ENCODE measurements at regions not wholly inside any gene's neighbourhood (a gene's known extent, or its start where the extent isn't known, plus 50 kb on each side); places are given as distances from the start of the nearest gene placed in this dataset.

DNA sequence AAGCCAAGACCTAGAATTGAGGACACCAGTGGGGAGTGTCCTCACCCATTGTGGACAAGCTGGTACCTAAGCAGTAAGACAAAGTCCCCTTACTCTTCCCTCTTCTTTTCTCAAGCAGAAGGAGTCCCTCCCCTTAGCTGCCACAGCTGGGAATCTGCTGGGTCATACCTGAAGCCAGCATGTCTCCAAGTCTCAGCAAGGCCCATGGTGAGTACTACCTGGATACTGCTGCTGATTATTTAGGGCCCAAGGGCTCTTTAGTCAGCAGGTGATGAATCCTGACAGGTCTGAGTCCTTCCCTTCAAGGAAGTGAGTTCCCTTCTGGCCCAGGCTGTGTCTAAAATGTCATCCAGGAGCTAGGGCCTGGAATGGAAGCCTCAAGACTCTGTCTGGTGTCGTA lies 198.6 kb upstream of the STK17B start:
- no peak overlapping the region for H3K27ac ChIP-seq (ENCODE audit: low read depth, low read length)
- no peaks in the 10 kb centered on the region for H4K20me1 ChIP-seq (ENCODE audit: control insufficient read depth, insufficient read depth, low read depth, low read length)
- no peaks in the 10 kb centered on the region for H3K4me1 ChIP-seq (ENCODE audit: control insufficient read depth, low read length)
- no peaks in the 10 kb centered on the region for H3K36me3 ChIP-seq (ENCODE audit: control insufficient read depth, low read length)
- no peak overlapping the region for H3K4me3 ChIP-seq (ENCODE audit: low read length)
- H3K9me2 ChIP-seq (replicated peaks; ENCODE audit: control insufficient read depth, low read length) = no peaks in the 10 kb centered on the region
- H3K9me3 ChIP-seq (ENCODE audit: control insufficient read depth, insufficient read depth, low read length) = no peaks in the 10 kb centered on the region
- no peaks in the 10 kb centered on the region for H3F3A ChIP-seq (ENCODE audit: control insufficient read depth, insufficient read depth)
- H3K27me3 ChIP-seq (ENCODE audit: control insufficient read depth, low read length) = peaks cover 4% of the 10 kb centered on the region; the same call in 1 of the 2 replicates
- TF ChIP-seq, protein P1, sequence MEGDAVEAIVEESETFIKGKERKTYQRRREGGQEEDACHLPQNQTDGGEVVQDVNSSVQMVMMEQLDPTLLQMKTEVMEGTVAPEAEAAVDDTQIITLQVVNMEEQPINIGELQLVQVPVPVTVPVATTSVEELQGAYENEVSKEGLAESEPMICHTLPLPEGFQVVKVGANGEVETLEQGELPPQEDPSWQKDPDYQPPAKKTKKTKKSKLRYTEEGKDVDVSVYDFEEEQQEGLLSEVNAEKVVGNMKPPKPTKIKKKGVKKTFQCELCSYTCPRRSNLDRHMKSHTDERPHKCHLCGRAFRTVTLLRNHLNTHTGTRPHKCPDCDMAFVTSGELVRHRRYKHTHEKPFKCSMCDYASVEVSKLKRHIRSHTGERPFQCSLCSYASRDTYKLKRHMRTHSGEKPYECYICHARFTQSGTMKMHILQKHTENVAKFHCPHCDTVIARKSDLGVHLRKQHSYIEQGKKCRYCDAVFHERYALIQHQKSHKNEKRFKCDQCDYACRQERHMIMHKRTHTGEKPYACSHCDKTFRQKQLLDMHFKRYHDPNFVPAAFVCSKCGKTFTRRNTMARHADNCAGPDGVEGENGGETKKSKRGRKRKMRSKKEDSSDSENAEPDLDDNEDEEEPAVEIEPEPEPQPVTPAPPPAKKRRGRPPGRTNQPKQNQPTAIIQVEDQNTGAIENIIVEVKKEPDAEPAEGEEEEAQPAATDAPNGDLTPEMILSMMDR (IDR thresholded peaks at IDR 0.05; ENCODE audit: low read depth, low read length, poor library complexity, severe bottlenecking) = no peak
- no peak for TF ChIP-seq EZH2phosphoT487 (IDR thresholded peaks at IDR 0.05; ENCODE audit: borderline replicate concordance, low read length)
- no peak overlapping the region for H3K4me2 ChIP-seq (ENCODE audit: low read length)
- H3K79me2 ChIP-seq (ENCODE audit: control insufficient read depth, low read length) = no peaks in the 10 kb centered on the region

DNA sequence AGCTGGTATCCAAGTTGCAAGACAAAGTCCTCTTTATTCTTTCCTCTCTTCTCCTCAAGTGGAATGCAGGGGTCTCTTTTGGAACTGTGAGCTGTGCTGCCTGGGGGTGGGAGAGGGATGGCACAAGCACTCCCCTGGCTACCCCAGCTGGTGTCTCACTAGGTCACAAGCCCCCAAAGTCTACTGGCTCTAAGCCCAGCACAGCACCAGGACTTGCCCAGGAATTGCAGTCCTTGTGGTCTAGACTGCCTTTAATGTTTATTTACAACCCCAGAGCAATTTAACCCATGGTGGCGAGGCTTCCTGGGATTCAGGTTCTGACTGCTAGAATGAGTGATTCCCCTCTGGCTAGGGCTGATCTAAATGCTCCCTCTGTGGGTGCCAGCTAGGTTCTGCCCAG lies 199.0 kb upstream of the STK17B start:
- Histone ChIP-seq H3K4me3 (ENCODE audit: low read length) (no peak overlapping the region), H3K79me2 (ENCODE audit: control insufficient read depth, low read length) (no peaks in the 10 kb centered on the region), H3K9me3 (ENCODE audit: control insufficient read depth, insufficient read depth, low read length) (no peaks in the 10 kb centered on the region), H4K20me1 (ENCODE audit: control insufficient read depth, insufficient read depth, low read depth, low read length) (no peaks in the 10 kb centered on the region), H3K36me3 (ENCODE audit: control insufficient read depth, low read length) (no peaks in the 10 kb centered on the region), H3F3A (ENCODE audit: control insufficient read depth, insufficient read depth) (no peaks in the 10 kb centered on the region), H3K27ac (ENCODE audit: low read depth, low read length) (no peak overlapping the region), H3K4me2 (ENCODE audit: low read length) (no peak overlapping the region), H3K4me1 (ENCODE audit: control insufficient read depth, low read length) (no peaks in the 10 kb centered on the region), H3K27me3 (ENCODE audit: control insufficient read depth, low read length) (peaks cover 4% of the 10 kb centered on the region; the same call in 1 of the 2 replicates), H3K9me2 (replicated peaks; ENCODE audit: control insufficient read depth, low read length) (no peaks in the 10 kb centered on the region)
- TF ChIP-seq, protein P1 (IDR thresholded peaks at IDR 0.05; ENCODE audit: low read depth, low read length, poor library complexity, severe bottlenecking) = no peak
- no peak for TF ChIP-seq EZH2phosphoT487 (IDR thresholded peaks at IDR 0.05; ENCODE audit: borderline replicate concordance, low read length)

DNA sequence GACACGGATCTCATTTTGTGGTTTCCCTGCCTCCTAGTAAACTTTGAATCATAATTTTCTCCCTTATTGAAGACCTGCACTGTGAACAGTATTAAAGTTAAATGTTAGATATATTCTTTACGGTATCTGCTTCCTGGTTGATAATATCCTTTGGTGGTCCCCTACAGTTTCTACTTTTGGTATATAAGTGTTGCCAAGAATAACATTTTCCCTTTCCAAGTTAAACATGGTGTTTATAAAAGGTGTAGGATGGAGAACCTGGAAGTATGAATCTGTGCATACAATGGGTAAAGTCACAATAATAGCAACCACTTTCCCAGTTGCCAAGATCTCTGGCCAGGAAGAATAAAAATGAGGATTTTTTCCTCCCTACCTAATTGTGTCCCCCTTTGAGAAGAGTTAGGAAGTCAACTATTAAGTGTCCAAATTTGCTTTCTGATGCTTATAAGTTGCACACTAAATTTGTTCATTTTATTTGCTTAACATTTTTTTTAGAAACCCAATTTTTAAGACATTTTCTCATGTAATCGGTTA lies 201.0 kb upstream of the STK17B start:
- H3K9me2 ChIP-seq (replicated peaks; ENCODE audit: control insufficient read depth, low read length) = no peaks in the 10 kb centered on the region
- H3K79me2 ChIP-seq (ENCODE audit: control insufficient read depth, low read length) = no peaks in the 10 kb centered on the region
- H3K4me3 ChIP-seq (ENCODE audit: low read length) = no peak overlapping the region
- no peaks in the 10 kb centered on the region for H4K20me1 ChIP-seq (ENCODE audit: control insufficient read depth, insufficient read depth, low read depth, low read length)
- no peaks in the 10 kb centered on the region for H3K4me1 ChIP-seq (ENCODE audit: control insufficient read depth, low read length)
- H3F3A ChIP-seq (ENCODE audit: control insufficient read depth, insufficient read depth) = no peaks in the 10 kb centered on the region
- H3K4me2 ChIP-seq (ENCODE audit: low read length) = no peak overlapping the region
- no peaks in the 10 kb centered on the region for H3K36me3 ChIP-seq (ENCODE audit: control insufficient read depth, low read length)
- H3K27me3 ChIP-seq (ENCODE audit: control insufficient read depth, low read length) = no peaks in the 10 kb centered on the region
- H3K27ac ChIP-seq (ENCODE audit: low read depth, low read length) = no peak overlapping the region
- no peaks in the 10 kb centered on the region for H3K9me3 ChIP-seq (ENCODE audit: control insufficient read depth, insufficient read depth, low read length)
- TF ChIP-seq, protein P1 (IDR thresholded peaks at IDR 0.05; ENCODE audit: low read depth, low read length, poor library complexity, severe bottlenecking) = no peak
- no peak for TF ChIP-seq EZH2phosphoT487 (IDR thresholded peaks at IDR 0.05; ENCODE audit: borderline replicate concordance, low read length)

Measured in DOHH2 (cell line).